HCT116 (cell line): ENCODE measurements at regions not wholly inside any gene's neighbourhood (a gene's known extent, or its start where the extent isn't known, plus 50 kb on each side); places are given as distances from the start of the nearest gene placed in this dataset.
"Not testable (repeated sequence)": the region's sequence is repeated elsewhere in the genome, so short reads cannot be mapped to it uniquely, and the experiment has no call there.

Experiments
- ATAC-seq: fragments of 200-7000 bp; cut with Tn5 transposase; 2 replicates; pipeline ENCODE4 v1.9.1; 2020; ENCODE audit warnings: mild to moderate bottlenecking, moderate library complexity
- BruUV-seq: library from RNA; stranded (reverse); fragments of 400-500 nt; replicated peaks from 2 replicates; lab custom pipeline; 2021; lab: Mats Ljungman, UMichigan
- CTCF ChIA-PET: fragments of 300-600 bp; sonication (Branson Sonifier 250); formaldehyde crosslinking; loops from one replicate; lab custom pipeline; 2021; ENCODE audit warnings: antibody characterized with exemption; lab: Charles Lee
- POLR2A ChIA-PET: fragments of 300-600, 350-600 bp; sonication (Branson Sonifier 250); formaldehyde crosslinking; loops from one replicate; lab custom pipeline; 2021; ENCODE audit warnings: antibody characterized with exemption; lab: Charles Lee
- RAD21 ChIA-PET, 2 experiments: fragments of 300-600 bp; sonication (Branson Sonifier 250); formaldehyde crosslinking; loops; one replicate each; lab custom pipeline; 2023; ENCODE audit warnings: low total read pairs in 2 of 2; ENCODE audit not compliant: uncharacterized antibody in 2 of 2, unreplicated experiment in 2 of 2, low non-redundant PET in 1 of 2; lab: Charles Lee
- DNase-seq: peaks from one replicate; pipeline ENCODE4 v3.0.0-alpha.2; 2010; ENCODE audit warnings: low read depth, low spot score
- H2AFZ ChIP-seq: fragments of 200-600 bp; shearing (Covaris generic), sonication (generic); 2 replicates; pipeline ENCODE4 v1.6.1; 2017; ENCODE audit warnings: low read depth, mixed run types, mixed read lengths, antibody characterized with exemption, low read length; ENCODE audit not compliant: poor library complexity, severe bottlenecking
- H3K27ac ChIP-seq: 2 replicates; pipeline ENCODE4 v1.5.1; 2012; ENCODE audit warnings: low read depth, low read length
- H3K27me3 ChIP-seq: fragments of 200-600 bp; sonication (generic); 2 replicates; pipeline ENCODE4 v1.6.1; 2016; ENCODE audit warnings: mixed run types, low read length, mixed read lengths; ENCODE audit not compliant: insufficient read depth
- H3K36me3 ChIP-seq, 2 experiments: fragments of 200-500 bp in 1 of 2; fragments of 200-600 bp in 1 of 2; sonication (Bioruptor generic) in 1 of 2; sonication (generic) in 1 of 2; 2 replicates each; pipeline versions ENCODE4 v1.5.1 to v1.6.1; 2014 to 2016; ENCODE audit warnings: low read length in 2 of 2, inconsistent platforms in 1 of 2, mixed read lengths in 1 of 2, mixed run types in 1 of 2; ENCODE audit not compliant: insufficient read depth in 2 of 2, control insufficient read depth in 1 of 2
- H3K4me1 ChIP-seq, 2 experiments: fragments of 200-600 bp in 1 of 2; sonication (generic) in 1 of 2; 2 replicates each; pipeline versions ENCODE4 v1.5.1 to v1.6.1; 2012 to 2017; ENCODE audit warnings: low read length in 2 of 2, inconsistent platforms in 1 of 2, mild to moderate bottlenecking in 1 of 2, mixed read lengths in 1 of 2, mixed run types in 1 of 2, moderate library complexity in 1 of 2; ENCODE audit not compliant: insufficient read depth in 2 of 2, control insufficient read depth in 1 of 2
- H3K4me2 ChIP-seq: fragments of 200-600 bp; sonication (generic); 2 replicates; pipeline ENCODE4 v1.6.1; 2017; ENCODE audit warnings: mixed run types, low read length, mixed read lengths
- H3K4me3 ChIP-seq, 2 experiments: fragments of 200-600 bp in 1 of 2; sonication (generic) in 1 of 2; replicated peaks in 1 of 2; 2 replicates each; pipeline ENCODE4 v1.5.1; 2011 to 2016; ENCODE audit warnings: low read length in 2 of 2, control low read depth in 1 of 2, low read depth in 1 of 2, mild to moderate bottlenecking in 1 of 2, mixed read lengths in 1 of 2, mixed run types in 1 of 2
- H3K79me2 ChIP-seq: fragments of 200-600 bp; sonication (generic); 2 replicates; pipeline ENCODE4 v1.6.1; 2017; ENCODE audit warnings: mild to moderate bottlenecking, mixed run types, low read length, moderate library complexity, mixed read lengths; ENCODE audit not compliant: insufficient read depth
- H3K9ac ChIP-seq: fragments of 200-600 bp; sonication (generic); 2 replicates; pipeline ENCODE4 v1.6.1; 2016; ENCODE audit warnings: low read length, mixed read lengths
- H3K9me2 ChIP-seq: fragments of 200-600 bp; sonication (generic), shearing (Covaris generic); 2 replicates; pipeline ENCODE4 v1.6.1; 2017; ENCODE audit warnings: mixed run types, mild to moderate bottlenecking, moderate library complexity; ENCODE audit not compliant: insufficient read depth
- H3K9me3 ChIP-seq, 2 experiments: fragments of 200-500 bp in 1 of 2; fragments of 200-600 bp in 1 of 2; sonication (Bioruptor generic) in 1 of 2; sonication (generic) in 1 of 2; 2 replicates each; pipeline ENCODE4 v1.6.1; 2014 to 2017; ENCODE audit warnings: low read length in 2 of 2, mixed read lengths in 2 of 2, inconsistent platforms in 1 of 2, low read depth in 1 of 2, mild to moderate bottlenecking in 1 of 2, mixed run types in 1 of 2, moderate library complexity in 1 of 2; ENCODE audit not compliant: control insufficient read depth in 1 of 2, insufficient read depth in 1 of 2
- H4K20me1 ChIP-seq: fragments of 200-600 bp; sonication (generic), shearing (Covaris generic); 2 replicates; pipeline ENCODE4 v1.6.1; 2017; ENCODE audit warnings: mixed run types, mild to moderate bottlenecking, moderate library complexity; ENCODE audit not compliant: insufficient read depth
- CEBPB ChIP-seq: IDR thresholded peaks from 2 replicates; pipeline ENCODE4 v1.6.1; 2012; ENCODE audit warnings: low read depth
- ELF1 ChIP-seq: IDR thresholded peaks from 2 replicates; pipeline ENCODE4 v1.6.1; 2012; ENCODE audit warnings: low read depth, borderline replicate concordance
- EZH2 ChIP-seq: fragments of 200-600 bp; sonication (generic); IDR thresholded peaks from 2 replicates; pipeline ENCODE4 v1.6.1; 2017; ENCODE audit warnings: antibody characterized with exemption, mixed run types
- FOSL1 ChIP-seq: IDR thresholded peaks from 2 replicates; pipeline ENCODE4 v1.6.1; 2012; ENCODE audit warnings: low read depth
- POLR2A ChIP-seq: IDR thresholded peaks from 2 replicates; pipeline ENCODE4 v1.7.0; 2011; ENCODE audit warnings: borderline replicate concordance; ENCODE audit not compliant: insufficient read depth, insufficient read length; ENCODE audit errors: extremely low read depth
- TCF7L2 ChIP-seq: IDR thresholded peaks from 2 replicates; pipeline ENCODE4 v1.7.0; 2011; ENCODE audit warnings: borderline replicate concordance, inconsistent platforms; ENCODE audit not compliant: insufficient read depth, insufficient read length; ENCODE audit errors: extremely low read depth
- ZFX ChIP-seq: fragments of 450-650 bp; IDR thresholded peaks from 2 replicates; pipeline ENCODE4 v1.6.1; 2017
- ZNF274 ChIP-seq: fragments of 200-500 bp; sonication (Bioruptor generic); IDR thresholded peaks from 2 replicates; pipeline ENCODE4 v1.6.1; 2014; ENCODE audit warnings: mild to moderate bottlenecking, low read depth, low read length, inconsistent platforms
- intact Hi-C: fragments of 100-400 bp; cut with micrococcal nuclease; formaldehyde crosslinking; loops from 2 replicates; pipeline ENCODE4 v1.10.0; 2022
- TF ChIP-seq, protein P1 (sequence below): IDR thresholded peaks from 2 replicates; pipeline ENCODE4 v1.6.1; 2011; ENCODE audit warnings: mild to moderate bottlenecking, low read length, moderate library complexity; ENCODE audit not compliant: insufficient replicate concordance; ENCODE audit errors: extremely low read depth
- TF ChIP-seq, protein P2 (sequence below), 3 experiments: fragments of 200-600 bp in 1 of 3; sonication (generic) in 1 of 3; IDR thresholded peaks in 2 of 3; conservative IDR thresholded peaks in 1 of 3; 2 replicates each; pipeline ENCODE4 v1.5.1; 2012 to 2017; ENCODE audit warnings: low read depth in 2 of 3, low read length in 2 of 3, antibody characterized with exemption in 1 of 3, borderline replicate concordance in 1 of 3, control low read depth in 1 of 3, mild to moderate bottlenecking in 1 of 3, mixed read lengths in 1 of 3, mixed run types in 1 of 3, moderate library complexity in 1 of 3; ENCODE audit not compliant: insufficient read depth in 1 of 3

DNA sequence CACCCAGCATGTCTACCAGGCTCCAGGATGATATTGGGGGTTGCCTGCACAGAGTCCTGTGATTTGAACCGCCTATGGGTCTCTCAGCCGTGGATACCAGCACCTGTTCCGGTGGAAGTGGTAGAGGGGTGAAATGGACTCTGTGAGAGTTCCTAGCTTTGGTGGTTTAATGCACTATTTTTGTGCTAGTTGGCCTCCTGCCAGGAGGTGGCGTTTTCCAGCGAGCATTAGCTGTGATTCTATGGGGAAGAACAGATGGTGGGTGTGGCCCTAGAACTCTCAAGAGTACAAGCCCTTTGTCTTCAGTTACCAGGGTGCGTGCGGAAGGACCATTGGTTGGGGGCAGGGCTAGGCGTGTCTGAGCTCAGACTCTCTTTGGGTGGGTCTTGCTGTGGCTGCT, 316.9 kb upstream of the AMOT start:
- no peaks in the 10 kb centered on the region for H4K20me1 ChIP-seq
- intact Hi-C loops = no loop called here
- no peak overlapping the region for H2AFZ ChIP-seq
- DNase-seq = no peak
- H3K27me3 ChIP-seq = no peaks in the 10 kb centered on the region
- no peaks in the 10 kb centered on the region for H3K9me2 ChIP-seq
- H3K79me2 ChIP-seq = no peaks in the 10 kb centered on the region
- H3K27ac ChIP-seq = no peak overlapping the region
- H3K4me3 ChIP-seq = no peak overlapping the region
- no peaks in the 10 kb centered on the region for H3K4me1 ChIP-seq
- no TSS peak for BruUV-seq
- H3K36me3 ChIP-seq = no peaks in the 10 kb centered on the region
- TF ChIP-seq ELF1 (no peak), FOSL1 (no peak), POLR2A (no peak), TCF7L2 (no peak)
- CTCF ChIA-PET = no interaction called here
- no peaks in the 10 kb centered on the region for H3K9me3 ChIP-seq
- no peak overlapping the region for H3K4me2 ChIP-seq
- RAD21 ChIA-PET = no interaction called here
- POLR2A ChIA-PET = no interaction called here
- ATAC-seq = no peak
- no peak overlapping the region for H3K9ac ChIP-seq

DNA sequence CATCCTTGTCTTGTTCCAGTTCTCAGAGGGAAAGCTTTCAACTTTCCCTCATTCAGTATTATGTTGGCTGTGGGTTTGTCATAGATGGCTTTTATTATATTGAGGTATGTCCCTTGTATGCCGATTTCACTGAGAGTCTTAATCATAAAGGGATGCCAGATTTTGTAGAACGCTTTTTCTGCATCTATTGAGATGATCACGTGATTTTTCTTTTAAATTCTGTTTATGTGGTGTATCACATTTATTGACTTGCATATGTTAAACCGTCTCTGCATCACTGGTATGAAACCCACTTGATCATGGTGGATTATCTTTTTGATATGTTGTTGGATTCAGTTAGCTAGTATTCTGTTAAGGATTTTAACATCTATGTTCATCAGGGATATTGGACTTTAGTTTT, 313.7 kb upstream of the AMOT start:
- H3K27ac ChIP-seq, H3K79me2 ChIP-seq, POLR2A ChIA-PET, H3K4me3 ChIP-seq, RAD21 ChIA-PET, H3K9me3 ChIP-seq, H3K9me2 ChIP-seq, H3K27me3 ChIP-seq, H3K36me3 ChIP-seq, BruUV-seq, H3K4me1 ChIP-seq, H2AFZ ChIP-seq, CTCF ChIA-PET, H3K9ac ChIP-seq, intact Hi-C loops, ATAC-seq, H3K4me2 ChIP-seq, DNase-seq, H4K20me1 ChIP-seq: not testable (repeated sequence)

DNA sequence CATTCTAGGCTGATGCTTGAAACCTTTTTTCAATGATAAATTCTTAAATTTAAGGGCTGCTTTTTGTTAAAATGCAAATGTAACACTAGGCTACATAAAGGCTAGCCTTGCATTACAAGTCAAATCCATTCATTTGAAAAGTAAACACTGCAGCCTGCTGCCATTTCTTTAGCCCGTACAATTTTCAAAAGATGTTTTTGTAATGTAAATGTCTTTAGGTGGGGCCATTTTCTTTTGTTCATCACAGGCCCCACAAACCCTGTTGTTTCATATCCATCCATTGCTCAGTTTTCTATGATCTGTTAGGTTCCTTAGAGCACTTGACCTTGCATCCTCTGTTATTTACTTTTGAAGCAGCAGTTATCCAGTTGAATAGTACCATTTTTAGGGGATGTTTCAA, 296.2 kb upstream of the AMOT start:
- H4K20me1 ChIP-seq = no peaks in the 10 kb centered on the region
- H3K4me3 ChIP-seq = no peak overlapping the region
- no peak overlapping the region for H3K9ac ChIP-seq
- DNase-seq (no peak), ATAC-seq (no peak)
- ChIA-PET RAD21 (no interaction called here), CTCF (no interaction called here), POLR2A (no interaction called here)
- no peaks in the 10 kb centered on the region for H3K4me1 ChIP-seq
- H3K36me3 ChIP-seq = no peaks in the 10 kb centered on the region
- H2AFZ ChIP-seq = no peak overlapping the region
- H3K27ac ChIP-seq = no peak overlapping the region
- no TSS peak for BruUV-seq
- H3K9me3 ChIP-seq = no peaks in the 10 kb centered on the region
- no peaks in the 10 kb centered on the region for H3K27me3 ChIP-seq
- no peaks in the 10 kb centered on the region for H3K79me2 ChIP-seq
- H3K4me2 ChIP-seq = no peak overlapping the region
- intact Hi-C loops = no loop called here
- no peaks in the 10 kb centered on the region for H3K9me2 ChIP-seq
- TF ChIP-seq ZFX (no peak), TCF7L2 (no peak), ZNF274 (no peak), CEBPB (no peak), EZH2 (no peak), POLR2A (no peak)
- TF ChIP-seq, protein P1, sequence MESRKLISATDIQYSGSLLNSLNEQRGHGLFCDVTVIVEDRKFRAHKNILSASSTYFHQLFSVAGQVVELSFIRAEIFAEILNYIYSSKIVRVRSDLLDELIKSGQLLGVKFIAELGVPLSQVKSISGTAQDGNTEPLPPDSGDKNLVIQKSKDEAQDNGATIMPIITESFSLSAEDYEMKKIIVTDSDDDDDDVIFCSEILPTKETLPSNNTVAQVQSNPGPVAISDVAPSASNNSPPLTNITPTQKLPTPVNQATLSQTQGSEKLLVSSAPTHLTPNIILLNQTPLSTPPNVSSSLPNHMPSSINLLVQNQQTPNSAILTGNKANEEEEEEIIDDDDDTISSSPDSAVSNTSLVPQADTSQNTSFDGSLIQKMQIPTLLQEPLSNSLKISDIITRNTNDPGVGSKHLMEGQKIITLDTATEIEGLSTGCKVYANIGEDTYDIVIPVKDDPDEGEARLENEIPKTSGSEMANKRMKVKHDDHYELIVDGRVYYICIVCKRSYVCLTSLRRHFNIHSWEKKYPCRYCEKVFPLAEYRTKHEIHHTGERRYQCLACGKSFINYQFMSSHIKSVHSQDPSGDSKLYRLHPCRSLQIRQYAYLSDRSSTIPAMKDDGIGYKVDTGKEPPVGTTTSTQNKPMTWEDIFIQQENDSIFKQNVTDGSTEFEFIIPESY = no peak
- TF ChIP-seq, protein P2, sequence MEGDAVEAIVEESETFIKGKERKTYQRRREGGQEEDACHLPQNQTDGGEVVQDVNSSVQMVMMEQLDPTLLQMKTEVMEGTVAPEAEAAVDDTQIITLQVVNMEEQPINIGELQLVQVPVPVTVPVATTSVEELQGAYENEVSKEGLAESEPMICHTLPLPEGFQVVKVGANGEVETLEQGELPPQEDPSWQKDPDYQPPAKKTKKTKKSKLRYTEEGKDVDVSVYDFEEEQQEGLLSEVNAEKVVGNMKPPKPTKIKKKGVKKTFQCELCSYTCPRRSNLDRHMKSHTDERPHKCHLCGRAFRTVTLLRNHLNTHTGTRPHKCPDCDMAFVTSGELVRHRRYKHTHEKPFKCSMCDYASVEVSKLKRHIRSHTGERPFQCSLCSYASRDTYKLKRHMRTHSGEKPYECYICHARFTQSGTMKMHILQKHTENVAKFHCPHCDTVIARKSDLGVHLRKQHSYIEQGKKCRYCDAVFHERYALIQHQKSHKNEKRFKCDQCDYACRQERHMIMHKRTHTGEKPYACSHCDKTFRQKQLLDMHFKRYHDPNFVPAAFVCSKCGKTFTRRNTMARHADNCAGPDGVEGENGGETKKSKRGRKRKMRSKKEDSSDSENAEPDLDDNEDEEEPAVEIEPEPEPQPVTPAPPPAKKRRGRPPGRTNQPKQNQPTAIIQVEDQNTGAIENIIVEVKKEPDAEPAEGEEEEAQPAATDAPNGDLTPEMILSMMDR (IDR thresholded peaks at IDR 0.05 in 2 of 3, conservative IDR thresholded peaks at IDR 0.05 in 1 of 3; ENCODE audit: borderline replicate concordance in 1 of 3, insufficient read depth in 1 of 3, low read depth in 2 of 3, low read length in 2 of 3) = no peak
